GM06990 (cell line): ENCODE measurements at regions not wholly inside any gene's neighbourhood (a gene's known extent, or its start where the extent isn't known, plus 50 kb on each side); places are given as distances from the start of the nearest gene placed in this dataset.

Experiments used
- DNase-seq: peaks from one replicate; pipeline ENCODE4 v3.0.0-alpha.2; 2011; ENCODE audit not compliant: insufficient read length; ENCODE audit errors: extremely low read depth
- H3K27me3 ChIP-seq: replicated peaks from 2 replicates; pipeline ENCODE4 v1.6.0; 2011; ENCODE audit warnings: low read length; ENCODE audit not compliant: control insufficient read depth, insufficient read depth
- H3K36me3 ChIP-seq: 2 replicates; pipeline ENCODE4 v1.5.1; 2011; ENCODE audit warnings: low read length; ENCODE audit not compliant: control insufficient read depth, insufficient read depth
- H3K4me3 ChIP-seq: replicated peaks from 2 replicates; pipeline ENCODE4 v1.5.1; 2011; ENCODE audit warnings: low read depth, mild to moderate bottlenecking, control low read depth, low read length
- CTCF ChIP-seq: IDR thresholded peaks from 2 replicates; pipeline ENCODE4 v1.5.1; 2011; ENCODE audit warnings: low read length, control low read depth, mild to moderate bottlenecking, inconsistent platforms; ENCODE audit not compliant: insufficient read depth, poor library complexity, severe bottlenecking

DNA sequence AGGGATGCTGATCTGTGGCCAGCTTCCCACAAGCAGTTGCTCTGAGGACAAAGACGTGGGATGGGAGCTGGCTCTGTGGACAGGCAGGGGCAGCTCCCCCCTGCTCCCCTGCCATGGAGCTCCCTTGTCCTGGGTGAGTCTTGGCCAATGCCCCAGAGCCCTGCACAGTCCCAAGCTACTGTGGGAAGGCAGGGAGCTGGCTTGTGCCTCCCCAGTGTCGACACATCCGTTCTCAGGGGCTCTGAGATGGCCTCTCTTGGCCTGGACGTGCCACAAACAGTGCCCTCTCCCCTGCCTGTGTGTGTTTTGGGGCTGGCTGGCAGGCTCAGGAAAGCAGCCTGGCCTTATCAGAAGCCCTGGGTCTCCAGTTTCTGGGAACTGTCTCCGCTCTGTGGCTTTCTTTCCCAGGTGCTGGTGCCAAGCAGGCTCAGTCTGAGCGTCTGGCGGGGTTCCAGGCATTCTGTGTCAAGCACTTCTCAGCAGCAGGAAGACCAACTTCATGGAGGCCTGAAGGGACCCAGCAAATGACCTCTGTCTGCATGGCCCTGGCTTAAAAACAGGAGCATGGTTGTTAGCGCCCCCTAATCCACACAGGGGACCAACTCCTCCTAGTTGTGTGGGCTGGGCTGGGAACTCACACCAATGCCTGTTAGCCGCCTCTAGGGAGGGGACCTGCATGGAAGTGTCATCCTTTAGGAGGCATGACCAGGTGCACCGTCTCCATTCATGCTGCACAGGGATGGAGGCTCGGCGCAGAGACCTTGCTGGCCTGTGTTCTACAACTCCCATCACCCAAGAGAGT, 375.2 kb downstream of the RPS24 start:
- no peaks in the 10 kb centered on the region for H3K36me3 ChIP-seq
- DNase-seq: no peak
- no peak overlapping the region for H3K4me3 ChIP-seq
- TF ChIP-seq CTCF: no peak
- peaks cover 2% of the 10 kb centered on the region for H3K27me3 ChIP-seq

- H3K27me3 ChIP-seq: no peaks in the 10 kb centered on the region; the same call in none of the 2 replicates
- H3K36me3 ChIP-seq: no peaks in the 10 kb centered on the region
- no peak overlapping the region for H3K4me3 ChIP-seq
- DNase-seq: no peak
- TF ChIP-seq CTCF: no peak
These were observed 376.6 kb downstream of the RPS24 start for GRCh38 chr10:78410046-78410965.

DNA sequence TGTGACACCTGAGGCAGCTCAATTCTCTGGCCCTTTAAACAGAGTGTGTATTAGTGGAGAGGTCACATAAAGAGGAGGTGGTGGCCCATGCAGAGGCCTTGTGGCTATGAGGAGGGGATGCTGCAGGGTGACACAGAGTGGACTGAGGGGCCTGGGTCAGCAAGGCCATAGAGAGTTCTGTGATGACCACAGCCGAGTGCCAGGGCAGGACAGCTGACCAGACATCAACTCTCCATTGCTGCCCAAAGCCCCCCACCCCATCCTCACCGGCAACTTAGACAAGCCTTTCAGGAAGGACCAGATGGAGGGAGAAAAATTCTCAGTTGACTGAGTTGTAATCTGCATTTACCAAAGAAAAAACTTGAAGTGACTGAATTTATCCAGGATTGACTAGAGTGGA, 378.1 kb downstream of the RPS24 start:
- Histone ChIP-seq H3K4me3 (no peak overlapping the region), H3K27me3 (no peaks in the 10 kb centered on the region; the same call in 1 of the 2 replicates), H3K36me3 (no peaks in the 10 kb centered on the region)
- TF ChIP-seq CTCF: no peak
- no peak for DNase-seq

- DNase-seq: no peak
- no peak for TF ChIP-seq CTCF
These were observed 378.9 kb downstream of the RPS24 start for GRCh38 chr10:78412605-78413004.

GRCh38 chr10:78413076-78414055, 379.7 kb downstream of the RPS24 start:
- no peak overlapping the region for H3K4me3 ChIP-seq
- no peaks in the 10 kb centered on the region for H3K36me3 ChIP-seq
- H3K27me3 ChIP-seq: no peaks in the 10 kb centered on the region
- no peak for TF ChIP-seq CTCF
- DNase-seq: no peak

More at GRCh38 chr10:78412605-78413004, 378.9 kb downstream of the RPS24 start:
- H3K4me3 ChIP-seq: no peak overlapping the region
- H3K36me3 ChIP-seq: no peaks in the 10 kb centered on the region
- H3K27me3 ChIP-seq: no peaks in the 10 kb centered on the region; the same call in 1 of the 2 replicates
